ENCODE measurements at regions not wholly inside any gene's neighbourhood (a gene's known extent, or its start where the extent isn't known, plus 50 kb on each side); places are given as distances from the start of the nearest gene placed in this dataset.
"Not testable (repeated sequence)": the region's sequence is repeated elsewhere in the genome, so short reads cannot be mapped to it uniquely, and the experiment has no call there.

GRCh38 chr17:53227111-53227510, 595.6 kb upstream of the KIF2B start:
- FAIRE-seq (no peak), DNase-seq (ENCODE audit: low spot score in 2 of 2) (no peak)

GRCh38 chr17:53219821-53220220, 602.9 kb upstream of the KIF2B start:
- no peak for FAIRE-seq

GRCh38 chr17:53218723-53219122, 604.0 kb upstream of the KIF2B start:
- FAIRE-seq (no peak), DNase-seq (ENCODE audit: low spot score in 2 of 2) (no peak)

More at GRCh38 chr17:53219821-53220220, 602.9 kb upstream of the KIF2B start:
- no peak for DNase-seq (ENCODE audit: low spot score in 2 of 2)

GRCh38 chr17:53217311-53217710, 605.4 kb upstream of the KIF2B start:
- no peak for FAIRE-seq
- DNase-seq (ENCODE audit: low spot score in 2 of 2) = no peak

- DNase-seq (ENCODE audit: low spot score in 2 of 2); FAIRE-seq: not testable (repeated sequence)
These were observed 613.8 kb upstream of the KIF2B start for GRCh38 chr17:53208935-53209334.

GRCh38 chr17:53193044-53193443, 629.7 kb upstream of the KIF2B start:
- no peak for FAIRE-seq
- no peak for DNase-seq (ENCODE audit: low spot score in 2 of 2)

- DNase-seq (ENCODE audit: low spot score in 2 of 2) (no peak), FAIRE-seq (no peak)
These were observed 630.8 kb upstream of the KIF2B start for GRCh38 chr17:53191878-53192277.

GRCh38 chr17:53186001-53186400, 636.7 kb upstream of the KIF2B start:
- DNase-seq (ENCODE audit: low spot score in 2 of 2) (no peak), FAIRE-seq (no peak)

- FAIRE-seq (no peak), DNase-seq (ENCODE audit: low spot score in 2 of 2) (no peak)
These were observed 646.1 kb upstream of the KIF2B start for GRCh38 chr17:53176629-53177028.

GRCh38 chr17:53168413-53168812, 654.3 kb upstream of the KIF2B start:
- DNase-seq (ENCODE audit: low spot score in 2 of 2) (no peak), FAIRE-seq (no peak)

- FAIRE-seq = no peak
- DNase-seq (ENCODE audit: low spot score in 2 of 2) = no peak
These were observed 656.0 kb upstream of the KIF2B start for GRCh38 chr17:53166731-53167130.

GRCh38 chr17:53150101-53150698, 672.5 kb upstream of the KIF2B start:
- DNase-seq (ENCODE audit: low spot score in 2 of 2) = no peak
- FAIRE-seq = no peak

GRCh38 chr17:53149316-53149715, 673.4 kb upstream of the KIF2B start:
- no peak for FAIRE-seq
- no peak for DNase-seq (ENCODE audit: low spot score in 2 of 2)

GRCh38 chr17:53148058-53148457, 674.7 kb upstream of the KIF2B start:
- no peak for DNase-seq (ENCODE audit: low spot score in 2 of 2)
- FAIRE-seq = no peak

- no peak for FAIRE-seq
- no peak for DNase-seq (ENCODE audit: low spot score in 2 of 2)
These were observed 679.8 kb upstream of the KIF2B start for GRCh38 chr17:53142890-53143289.

GRCh38 chr17:53141731-53142130, 681.0 kb upstream of the KIF2B start:
- FAIRE-seq (no peak), DNase-seq (ENCODE audit: low spot score in 2 of 2) (no peak)

- no peak for DNase-seq (ENCODE audit: low spot score in 2 of 2)
- no peak for FAIRE-seq
These were observed 681.4 kb upstream of the KIF2B start for GRCh38 chr17:53141280-53141679.

GRCh38 chr17:53137869-53138268, 684.9 kb upstream of the KIF2B start:
- DNase-seq (ENCODE audit: low spot score in 2 of 2) (no peak), FAIRE-seq (no peak)

GRCh38 chr17:53135969-53136368, 686.8 kb upstream of the KIF2B start:
- FAIRE-seq = no peak
- DNase-seq (ENCODE audit: low spot score in 2 of 2) = no peak

GRCh38 chr17:53134548-53134947, 688.2 kb upstream of the KIF2B start:
- FAIRE-seq = no peak
- no peak for DNase-seq (ENCODE audit: low spot score in 2 of 2)

- DNase-seq (ENCODE audit: low spot score in 2 of 2) (no peak), FAIRE-seq (no peak)
These were observed 688.9 kb upstream of the KIF2B start for GRCh38 chr17:53133876-53134275.

GRCh38 chr17:53129863-53130262, 692.9 kb upstream of the KIF2B start:
- peak; percentile 39 for FAIRE-seq

GRCh38 chr17:53127331-53127730, 695.4 kb upstream of the KIF2B start:
- DNase-seq (ENCODE audit: low spot score in 2 of 2) = no peak
- no peak for FAIRE-seq

More at GRCh38 chr17:53129863-53130262, 692.9 kb upstream of the KIF2B start:
- no peak for DNase-seq (ENCODE audit: low spot score in 2 of 2)

Measured in frontal cortex (tissue), 3 donors.